GM19035 (cell line): ENCODE measurements at regions not wholly inside any gene's neighbourhood (a gene's known extent, or its start where the extent isn't known, plus 50 kb on each side); places are given as distances from the start of the nearest gene placed in this dataset.
"Not testable (repeated sequence)": the region's sequence is repeated elsewhere in the genome, so short reads cannot be mapped to it uniquely, and the experiment has no call there.

Source experiments
- ATAC-seq: cut with Tn5 transposase; IDR thresholded peaks from one replicate; pipeline ENCODE4 v1.9.1; 2021; ENCODE audit not compliant: unreplicated experiment

GRCh38 chr12:91505006-91505405 is 322.4 kb upstream of the DCN start:
- ATAC-seq = no peak

- ATAC-seq = no peak
Measured at GRCh38 chr12:91502208-91502607, 319.6 kb upstream of the DCN start.

DNA sequence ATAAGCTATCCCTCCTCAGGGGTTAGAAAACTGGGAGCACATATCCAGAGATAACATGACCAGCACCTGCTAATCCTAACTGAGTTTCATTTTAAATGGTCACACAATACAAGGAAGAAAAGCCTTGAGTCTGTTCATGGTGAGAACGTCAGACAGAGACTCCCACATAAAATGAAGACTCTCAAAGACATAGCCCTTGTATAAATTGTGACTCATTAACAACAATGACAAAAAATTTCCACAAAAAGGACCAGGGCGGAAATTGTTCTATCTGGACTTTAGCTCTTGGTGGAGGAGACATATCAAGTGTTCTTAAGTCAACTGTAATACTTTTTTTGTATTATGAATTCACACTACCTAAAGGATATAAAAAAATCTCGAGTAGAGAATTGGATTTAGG is 313.7 kb upstream of the DCN start:
- ATAC-seq = no peak

- no peak for ATAC-seq
Measured at GRCh38 chr12:91493308-91493707, 310.7 kb upstream of the DCN start.

DNA sequence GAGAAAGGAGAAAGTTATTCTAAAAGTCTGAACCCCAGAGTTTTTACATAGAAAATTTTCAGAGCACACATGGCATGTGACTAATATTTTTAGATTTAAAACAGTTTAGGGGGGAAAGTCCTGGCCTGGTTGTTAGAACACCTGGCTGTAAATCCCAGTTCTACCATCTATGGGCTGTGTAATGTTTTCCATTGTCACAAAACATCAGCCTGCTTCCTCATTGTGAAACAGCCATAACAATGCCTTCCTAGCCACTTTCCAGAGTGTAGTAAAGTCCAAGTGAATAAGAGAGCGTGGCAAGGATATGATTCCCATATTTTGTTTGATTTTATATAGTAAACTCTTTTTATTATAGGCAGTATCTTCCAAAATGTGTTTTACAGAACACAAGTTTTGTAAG is 310.0 kb upstream of the DCN start:
- no peak for ATAC-seq

DNA sequence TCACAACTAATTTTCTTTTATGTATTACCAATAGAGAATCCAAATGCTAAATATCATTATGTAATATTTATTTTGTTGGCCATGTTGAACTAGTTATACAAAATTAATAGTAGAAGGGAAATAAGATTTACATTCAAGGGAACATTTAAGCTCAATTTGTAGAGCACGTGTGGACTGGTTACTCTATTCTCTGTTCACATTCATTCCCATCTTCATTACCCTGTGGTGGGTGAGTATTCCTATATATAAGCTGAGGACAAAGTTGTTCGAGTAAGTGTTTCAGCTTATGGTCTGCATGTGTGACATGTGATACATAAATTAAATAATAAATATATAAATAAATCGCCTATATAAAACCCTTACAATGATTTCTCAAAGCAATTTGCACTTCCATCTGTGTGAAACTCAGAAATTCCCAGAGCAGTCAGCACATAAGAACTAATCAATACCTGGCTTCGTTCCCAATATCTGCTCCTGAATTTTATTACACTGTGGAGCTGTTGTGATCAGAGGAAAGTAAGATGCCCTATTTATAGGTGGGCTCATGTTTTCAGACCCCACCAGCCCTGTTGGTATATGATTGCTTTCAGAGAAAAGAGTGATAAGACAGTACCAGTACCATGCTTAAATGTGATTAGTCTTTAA is 308.2 kb upstream of the DCN start:
- no peak for ATAC-seq

- ATAC-seq = no peak
Measured at GRCh38 chr12:91483471-91483985, 300.9 kb upstream of the DCN start.

- no peak for ATAC-seq
Measured at GRCh38 chr12:91482231-91482630, 299.6 kb upstream of the DCN start.

DNA sequence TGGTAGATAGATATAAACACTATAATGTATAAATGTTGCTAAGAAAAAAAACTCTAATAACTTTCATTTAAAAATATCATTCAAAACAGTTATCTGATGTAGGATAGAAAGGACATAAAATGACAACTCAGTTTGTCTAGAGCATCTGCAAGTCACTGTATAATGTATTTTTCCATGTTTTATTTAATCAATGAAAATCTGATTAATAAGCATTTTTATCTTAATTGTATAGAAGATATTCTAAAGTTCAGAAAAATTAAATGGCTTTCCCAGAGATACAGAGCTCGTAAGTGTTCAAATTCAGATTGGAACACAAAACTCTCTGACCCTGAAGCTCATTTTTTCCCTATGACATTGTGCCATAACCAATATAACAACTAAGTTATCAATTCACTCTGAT is 295.9 kb upstream of the DCN start:
- ATAC-seq = no peak

- no peak for ATAC-seq
Measured at GRCh38 chr12:91467686-91468085, 285.1 kb upstream of the DCN start.

DNA sequence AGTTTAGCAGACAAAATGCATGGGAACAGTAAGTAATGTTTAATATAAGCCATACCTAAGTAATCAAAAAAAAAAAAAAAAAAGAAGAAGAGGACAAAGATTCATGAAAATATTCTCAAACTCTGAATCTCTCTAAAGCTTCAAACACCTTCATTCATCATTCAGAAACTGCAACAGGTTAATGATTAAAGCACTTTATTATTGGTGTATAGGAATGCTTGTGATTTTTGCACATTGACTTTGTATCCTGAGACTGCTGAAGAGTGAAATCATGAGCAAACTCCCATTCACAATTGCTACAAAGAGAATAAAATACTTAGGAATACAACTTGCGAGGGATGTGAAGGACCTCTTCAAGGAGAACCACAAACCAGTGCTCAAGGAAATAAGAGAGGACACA is 278.4 kb upstream of the DCN start:
- ATAC-seq = no peak

- ATAC-seq = no peak
Measured at GRCh38 chr12:91460469-91460868, 277.9 kb upstream of the DCN start.

DNA sequence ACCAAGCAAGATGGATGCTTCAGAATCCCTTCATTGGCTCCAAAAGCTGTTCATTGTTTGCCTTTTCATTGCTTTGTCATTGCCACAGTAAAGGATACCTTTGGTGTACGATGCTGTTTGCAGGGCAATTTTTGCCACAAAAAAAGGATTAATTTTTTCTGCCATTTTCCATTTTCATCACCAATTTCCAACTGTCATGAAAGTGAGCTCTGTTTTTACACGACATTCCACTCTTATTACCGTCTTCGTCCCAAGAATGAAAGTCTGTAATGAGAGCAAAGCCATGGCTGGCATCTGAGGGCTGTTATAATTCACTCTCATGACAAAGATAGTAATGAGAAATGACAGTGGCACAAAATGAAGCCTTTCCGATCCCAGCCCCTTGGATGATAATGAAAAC is 272.7 kb upstream of the DCN start:
- no peak for ATAC-seq

DNA sequence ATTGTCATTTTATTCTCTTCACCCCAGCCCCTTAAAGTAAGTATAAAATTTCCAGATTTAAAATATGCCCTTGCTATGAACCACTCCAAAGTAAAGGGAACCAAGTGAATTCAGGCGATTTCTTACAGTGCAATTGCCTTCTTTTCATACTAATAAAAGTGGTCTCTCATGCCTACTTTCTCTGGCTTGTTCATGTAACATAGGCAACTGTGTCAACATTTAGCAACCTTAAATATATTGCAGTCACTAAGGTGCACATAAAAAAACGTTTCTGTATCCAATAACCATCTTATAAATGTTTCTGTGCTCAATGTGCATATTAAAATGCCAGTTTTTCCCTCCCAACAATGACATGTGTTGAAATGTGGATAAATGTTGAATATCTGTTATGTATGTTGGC is 271.6 kb upstream of the DCN start:
- ATAC-seq = no peak

DNA sequence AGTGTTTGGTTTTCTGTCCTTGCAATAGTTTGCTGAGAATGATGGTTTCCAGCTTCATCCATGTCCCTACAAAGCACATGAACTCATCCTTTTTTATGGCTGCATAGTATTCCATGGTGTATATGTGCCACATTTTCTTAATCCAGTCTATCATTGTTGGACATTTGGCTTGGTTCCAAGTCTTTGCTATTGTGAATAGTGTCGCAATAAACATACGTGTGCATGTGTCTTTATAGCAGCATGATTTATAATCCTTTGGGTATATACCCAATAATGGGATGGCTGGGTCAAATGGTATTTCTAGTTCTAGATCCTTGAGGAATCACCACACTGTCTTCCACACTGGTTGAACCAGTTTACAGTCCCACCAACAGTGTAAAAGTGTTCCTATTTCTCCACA is 269.8 kb upstream of the DCN start:
- not testable (repeated sequence) for ATAC-seq

GRCh38 chr12:91441993-91442952 is 259.7 kb upstream of the DCN start:
- no peak for ATAC-seq

DNA sequence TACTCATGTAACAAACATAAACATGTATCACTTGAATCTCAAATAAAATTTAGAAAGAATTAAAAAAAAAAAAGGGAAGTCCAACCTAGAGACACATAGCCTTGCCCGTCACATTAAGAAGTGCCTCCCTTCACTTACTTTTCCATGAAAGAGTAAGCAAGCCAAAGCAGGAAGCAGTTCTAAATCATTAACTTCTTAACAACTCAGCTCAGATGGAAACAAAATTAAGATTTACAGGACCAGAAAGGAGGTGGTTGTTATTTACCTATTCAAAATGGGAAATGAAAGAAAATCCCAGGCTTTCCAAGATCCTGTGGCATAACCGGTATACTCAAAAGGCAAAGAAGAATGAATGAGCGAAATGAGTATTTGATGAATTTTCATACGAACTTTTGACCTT is 258.6 kb upstream of the DCN start:
- no peak for ATAC-seq

DNA sequence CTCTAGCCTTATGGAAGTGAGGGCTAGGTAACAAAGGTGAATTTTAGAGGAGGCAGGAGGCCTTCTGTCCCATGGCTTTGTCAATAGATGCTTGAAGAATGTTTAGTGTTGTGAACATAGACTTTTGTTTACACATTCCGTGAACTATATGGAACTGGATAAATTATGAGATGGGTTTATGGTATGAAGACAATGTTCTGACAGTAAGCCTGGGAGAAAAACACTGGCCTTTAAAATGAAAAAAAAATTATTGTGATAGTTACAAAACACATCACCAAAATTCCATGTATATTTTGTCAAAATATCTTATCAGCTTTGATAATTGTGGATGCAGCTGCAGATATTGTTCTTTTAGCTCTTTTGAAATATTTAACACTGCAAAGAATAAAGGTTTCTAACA is 251.5 kb upstream of the DCN start:
- ATAC-seq = no peak

DNA sequence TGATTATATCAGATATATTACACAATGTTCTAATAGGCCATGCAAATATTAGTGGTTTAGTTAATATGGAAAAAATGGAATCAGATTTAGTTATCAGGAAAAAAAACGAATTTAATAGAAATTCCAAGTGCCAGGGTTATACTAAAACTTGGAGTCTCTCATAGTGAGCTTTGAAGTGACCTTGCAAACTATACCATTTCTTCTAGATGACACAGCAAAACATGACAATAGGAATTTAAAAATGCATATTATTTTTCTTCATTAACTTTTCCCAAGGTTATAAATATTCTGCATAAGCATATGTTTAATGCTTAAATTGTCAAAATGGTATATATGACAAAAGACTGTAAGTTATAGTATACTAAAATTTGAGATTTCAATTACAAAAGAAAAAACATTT is 250.1 kb upstream of the DCN start:
- ATAC-seq = no peak

- no peak for ATAC-seq
Measured at GRCh38 chr12:91432089-91432488, 249.5 kb upstream of the DCN start.

- no peak for ATAC-seq
Measured at GRCh38 chr12:91424506-91424905, 241.9 kb upstream of the DCN start.

DNA sequence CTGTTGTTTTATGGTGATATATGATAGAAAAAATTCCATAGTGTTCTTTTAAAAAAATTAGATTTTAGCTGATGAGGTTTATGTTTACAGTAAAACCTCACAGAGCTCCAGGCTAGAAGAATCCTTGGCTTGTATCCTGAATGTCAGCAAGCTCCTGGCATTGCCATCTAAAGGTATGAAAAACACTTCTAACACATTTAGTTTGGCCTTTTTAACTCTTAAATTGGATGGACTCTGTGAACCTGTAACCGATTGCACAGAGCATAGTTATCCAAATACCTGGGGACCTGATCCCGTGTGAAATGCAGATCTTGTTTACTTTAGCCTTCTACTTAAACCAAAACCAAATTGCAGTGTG is 241.1 kb upstream of the DCN start:
- no peak for ATAC-seq
